Panc1 (cell line): ENCODE measurements at regions not wholly inside any gene's neighbourhood (a gene's known extent, or its start where the extent isn't known, plus 50 kb on each side); places are given as distances from the start of the nearest gene placed in this dataset.

Experiments used
- ATAC-seq: fragments of 200-7000 bp; cut with Tn5 transposase; 2 replicates; pipeline ENCODE4 v1.9.1; 2020; ENCODE audit warnings: mild to moderate bottlenecking, moderate library complexity
- BruUV-seq: library from RNA; stranded (reverse); fragments of 400-500 nt; replicated peaks from 2 replicates; lab custom pipeline; 2021; lab: Mats Ljungman, UMichigan
- CTCF ChIA-PET: fragments of 300-600 bp; sonication (Branson Sonifier 250); formaldehyde crosslinking; loops from one replicate; lab custom pipeline; 2022; ENCODE audit warnings: antibody characterized with exemption; lab: Charles Lee
- POLR2A ChIA-PET: fragments of 300-600 bp; sonication (Branson Sonifier 250); formaldehyde crosslinking; loops from one replicate; lab custom pipeline; 2022; ENCODE audit warnings: antibody characterized with exemption; lab: Charles Lee
- DNase-seq: peaks from one replicate; pipeline ENCODE4 v3.0.0-alpha.2; 2010; ENCODE audit warnings: low read depth, low spot score
- H3K27ac ChIP-seq: 2 replicates; pipeline ENCODE4 v1.5.1; 2011; ENCODE audit warnings: mild to moderate bottlenecking, low read length, inconsistent platforms
- H3K27me3 ChIP-seq: fragments of 200-500 bp; sonication (Bioruptor generic); 2 replicates; pipeline ENCODE4 v1.6.0; 2014; ENCODE audit warnings: low read length, inconsistent platforms; ENCODE audit not compliant: control insufficient read depth, insufficient read depth
- H3K36me3 ChIP-seq: fragments of 200-500 bp; sonication (Bioruptor generic); 2 replicates; pipeline ENCODE4 v1.5.1; 2014; ENCODE audit warnings: inconsistent platforms, mild to moderate bottlenecking, low read length, moderate library complexity; ENCODE audit not compliant: control insufficient read depth, insufficient read depth
- H3K4me1 ChIP-seq: 2 replicates; pipeline ENCODE4 v1.5.1; 2011; ENCODE audit warnings: inconsistent platforms, mild to moderate bottlenecking, low read length, moderate library complexity; ENCODE audit not compliant: control insufficient read depth, insufficient read depth
- H3K4me3 ChIP-seq, 2 experiments: 2 replicates each; pipeline ENCODE4 v1.5.1; 2011 to 2012; ENCODE audit warnings: low read depth in 2 of 2, low read length in 2 of 2, mild to moderate bottlenecking in 2 of 2, inconsistent platforms in 1 of 2, moderate library complexity in 1 of 2
- H3K9me3 ChIP-seq: fragments of 200-500 bp; sonication (Bioruptor generic); 2 replicates; pipeline ENCODE4 v1.5.1; 2014; ENCODE audit warnings: low read depth, mild to moderate bottlenecking, inconsistent platforms, low read length, moderate library complexity; ENCODE audit not compliant: control insufficient read depth, insufficient read depth
- CTCF ChIP-seq: fragments of 450-650 bp; IDR thresholded peaks from 2 replicates; pipeline ENCODE4 v1.5.1; 2017; ENCODE audit warnings: mild to moderate bottlenecking
- POLR2AphosphoS5 ChIP-seq: IDR thresholded peaks from 2 replicates; pipeline ENCODE4 v1.6.1; 2012; ENCODE audit warnings: mild to moderate bottlenecking, low read depth, low read length, moderate library complexity
- REST ChIP-seq, 2 experiments: IDR thresholded peaks; 2 replicates each; pipeline ENCODE4 v1.6.1; 2011 to 2012; ENCODE audit warnings: low read depth in 2 of 2, control low read depth in 1 of 2, low read length in 1 of 2, mild to moderate bottlenecking in 1 of 2, moderate library complexity in 1 of 2; ENCODE audit not compliant: insufficient read depth in 1 of 2
- SIN3A ChIP-seq: IDR thresholded peaks from 2 replicates; pipeline ENCODE4 v1.6.1; 2012; ENCODE audit warnings: low read depth, mild to moderate bottlenecking, low read length, moderate library complexity, borderline replicate concordance; ENCODE audit not compliant: insufficient read depth
- TCF7L2 ChIP-seq: IDR thresholded peaks from 2 replicates; pipeline ENCODE4 v1.6.1; 2011; ENCODE audit warnings: mild to moderate bottlenecking, low read depth, low read length, inconsistent platforms
- in situ Hi-C: cut with HindIII; loops from 2 replicates; pipeline ENCODE4 v1.10.0; 2016; ENCODE audit warnings: low sequenced_read_pairs, low pct_unique_long_range_greater_than_20kb
- intact Hi-C: fragments of 100-400 bp; cut with micrococcal nuclease; formaldehyde crosslinking; loops from one replicate; pipeline ENCODE4 v1.10.0; 2022; ENCODE audit not compliant: unreplicated experiment

- BruUV-seq = no TSS peak
- ATAC-seq (no peak), DNase-seq (no peak)
- Histone ChIP-seq H3K27me3 (peaks cover 2% of the 10 kb centered on the region), H3K4me1 (no peaks in the 10 kb centered on the region), H3K4me3 (no peak overlapping the region), H3K9me3 (no peaks in the 10 kb centered on the region), H3K36me3 (no peaks in the 10 kb centered on the region), H3K27ac (no peak overlapping the region)
- TF ChIP-seq POLR2AphosphoS5 = no peak
- no peak for TF ChIP-seq CTCF
- no peak for TF ChIP-seq SIN3A
- TF ChIP-seq TCF7L2 = no peak
- TF ChIP-seq REST (IDR thresholded peaks at IDR 0.05; ENCODE audit: insufficient read depth in 1 of 2, low read depth in 2 of 2, low read length in 1 of 2) = no peak
- in situ Hi-C loops (no loop called here), intact Hi-C loops (no loop called here)
- ChIA-PET POLR2A (no interaction called here), CTCF (no interaction called here)
Measured at GRCh38 chr5:56499901-56500300, 266.8 kb upstream of the ANKRD55 start.

- intact Hi-C loops = no loop called here
- DNase-seq (no peak), ATAC-seq (no peak)
- Histone ChIP-seq H3K4me3 (no peak overlapping the region), H3K27ac (no peak overlapping the region), H3K4me1 (no peaks in the 10 kb centered on the region), H3K9me3 (no peaks in the 10 kb centered on the region), H3K36me3 (no peaks in the 10 kb centered on the region), H3K27me3 (peaks cover 2% of the 10 kb centered on the region)
- ChIA-PET POLR2A (no interaction called here), CTCF (no interaction called here)
- TF ChIP-seq POLR2AphosphoS5 = no peak
- no peak for TF ChIP-seq REST (IDR thresholded peaks at IDR 0.05; ENCODE audit: insufficient read depth in 1 of 2, low read depth in 2 of 2, low read length in 1 of 2)
- TF ChIP-seq TCF7L2 = no peak
- no peak for TF ChIP-seq CTCF
- TF ChIP-seq SIN3A = no peak
- in situ Hi-C loops = no loop called here
- no TSS peak for BruUV-seq
Measured at GRCh38 chr5:56499491-56499890, 266.4 kb upstream of the ANKRD55 start.
